AG04450 (cell line): ENCODE measurements at regions not wholly inside any gene's neighbourhood (a gene's known extent, or its start where the extent isn't known, plus 50 kb on each side); places are given as distances from the start of the nearest gene placed in this dataset.
A peak's percentile ranks its signal among the peaks of the same experiment; 100 is the strongest.

Source experiments
- CTCF ChIA-PET: fragments of 300-600, 350-600 bp; formaldehyde crosslinking; extraction: SDS; loops from one replicate; lab custom pipeline; 2022; ENCODE audit warnings: antibody characterized with exemption, inconsistent platforms; lab: Charles Lee
- POLR2A ChIA-PET: fragments of 350-600 bp; formaldehyde crosslinking; extraction: SDS; loops from one replicate; lab custom pipeline; 2021; ENCODE audit warnings: antibody characterized with exemption, inconsistent platforms; lab: Yijun Ruan, JAX
- DNase-seq: peaks from one replicate; pipeline ENCODE4 v3.0.0-alpha.2; 2011; ENCODE audit warnings: low read depth, low spot score
- H3K27ac ChIP-seq: one replicate; pipeline ENCODE4 v1.5.1; 2012; ENCODE audit warnings: low read depth, low read length, control low read depth
- H3K27me3 ChIP-seq: one replicate; pipeline ENCODE4 v1.6.0; 2012; ENCODE audit warnings: low read length; ENCODE audit not compliant: control insufficient read depth, insufficient read depth
- H3K4me3 ChIP-seq: 2 replicates; pipeline ENCODE4 v1.5.1; 2011; ENCODE audit warnings: mild to moderate bottlenecking, low read depth, low read length, control low read depth
- H3K9me3 ChIP-seq: 2 replicates; pipeline ENCODE4 v1.5.1; 2012; ENCODE audit warnings: low read length; ENCODE audit not compliant: control insufficient read depth, insufficient read depth
- TF ChIP-seq, protein P1 (sequence below): IDR thresholded peaks from 2 replicates; pipeline ENCODE4 v1.5.1; 2011; ENCODE audit warnings: low read depth, low read length, control low read depth, inconsistent platforms

GRCh38 chr10:65346466-65346865 lies 1579.4 kb upstream of the LRRTM3 start:
- Histone ChIP-seq H3K27me3 (no peaks in the 10 kb centered on the region), H3K27ac (no peak overlapping the region), H3K9me3 (no peaks in the 10 kb centered on the region), H3K4me3 (no peak overlapping the region)
- DNase-seq = no peak
- TF ChIP-seq, protein P1, sequence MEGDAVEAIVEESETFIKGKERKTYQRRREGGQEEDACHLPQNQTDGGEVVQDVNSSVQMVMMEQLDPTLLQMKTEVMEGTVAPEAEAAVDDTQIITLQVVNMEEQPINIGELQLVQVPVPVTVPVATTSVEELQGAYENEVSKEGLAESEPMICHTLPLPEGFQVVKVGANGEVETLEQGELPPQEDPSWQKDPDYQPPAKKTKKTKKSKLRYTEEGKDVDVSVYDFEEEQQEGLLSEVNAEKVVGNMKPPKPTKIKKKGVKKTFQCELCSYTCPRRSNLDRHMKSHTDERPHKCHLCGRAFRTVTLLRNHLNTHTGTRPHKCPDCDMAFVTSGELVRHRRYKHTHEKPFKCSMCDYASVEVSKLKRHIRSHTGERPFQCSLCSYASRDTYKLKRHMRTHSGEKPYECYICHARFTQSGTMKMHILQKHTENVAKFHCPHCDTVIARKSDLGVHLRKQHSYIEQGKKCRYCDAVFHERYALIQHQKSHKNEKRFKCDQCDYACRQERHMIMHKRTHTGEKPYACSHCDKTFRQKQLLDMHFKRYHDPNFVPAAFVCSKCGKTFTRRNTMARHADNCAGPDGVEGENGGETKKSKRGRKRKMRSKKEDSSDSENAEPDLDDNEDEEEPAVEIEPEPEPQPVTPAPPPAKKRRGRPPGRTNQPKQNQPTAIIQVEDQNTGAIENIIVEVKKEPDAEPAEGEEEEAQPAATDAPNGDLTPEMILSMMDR = no peak
- ChIA-PET POLR2A (no interaction called here), CTCF (interaction anchor here (0.6 to 0.7 kb wide), 3 partner anchors 54 to 664 kb away, joined by 6 to 8 read pairs (median 6); no protein-coding TSS in a partner anchor)

GRCh38 chr10:65348637-65349036 lies 1577.2 kb upstream of the LRRTM3 start:
- no peak overlapping the region for H3K27ac ChIP-seq
- TF ChIP-seq, protein P1 = no peak
- ChIA-PET POLR2A (no interaction called here), CTCF (no interaction called here)
- H3K9me3 ChIP-seq = no peaks in the 10 kb centered on the region
- no peaks in the 10 kb centered on the region for H3K27me3 ChIP-seq
- no peak for DNase-seq
- no peak overlapping the region for H3K4me3 ChIP-seq

DNA sequence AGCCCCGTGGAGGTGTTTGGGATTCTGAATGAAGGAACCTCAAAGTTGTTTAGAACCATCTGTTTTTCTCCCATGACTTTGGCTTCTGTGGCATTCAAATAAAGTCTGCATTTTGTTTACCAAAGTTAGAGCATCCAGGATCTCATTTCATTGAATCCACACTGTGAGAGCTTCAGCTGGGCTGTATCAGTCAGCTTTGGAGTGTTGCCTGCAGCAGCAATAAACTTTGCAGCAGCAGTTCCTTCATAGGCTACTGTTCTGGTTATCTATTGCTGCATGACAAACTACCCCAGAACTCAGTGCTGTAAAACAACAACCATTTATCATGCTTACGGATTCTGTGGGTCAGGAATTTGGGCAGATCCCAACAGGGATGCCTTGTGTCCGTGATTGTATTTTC lies 1575.2 kb upstream of the LRRTM3 start:
- H3K27me3 ChIP-seq = no peaks in the 10 kb centered on the region
- POLR2A ChIA-PET = no interaction called here

GRCh38 chr10:65355141-65355680 lies 1570.6 kb upstream of the LRRTM3 start:
- CTCF ChIA-PET = no interaction called here
- POLR2A ChIA-PET = no interaction called here
- no peak overlapping the region for H3K4me3 ChIP-seq
- TF ChIP-seq, protein P1 = no peak
- DNase-seq = no peak
- H3K27me3 ChIP-seq = no peaks in the 10 kb centered on the region
- H3K27ac ChIP-seq = no peak overlapping the region
- H3K9me3 ChIP-seq = no peaks in the 10 kb centered on the region; the same call in none of the 2 replicates

More for the DNA sequence above, 1575.2 kb upstream of the LRRTM3 start:
- no peak for DNase-seq
- TF ChIP-seq, protein P1 = no peak
- Histone ChIP-seq H3K4me3 (no peak overlapping the region), H3K9me3 (no peaks in the 10 kb centered on the region), H3K27ac (no peak overlapping the region)
- CTCF ChIA-PET = no interaction called here

DNA sequence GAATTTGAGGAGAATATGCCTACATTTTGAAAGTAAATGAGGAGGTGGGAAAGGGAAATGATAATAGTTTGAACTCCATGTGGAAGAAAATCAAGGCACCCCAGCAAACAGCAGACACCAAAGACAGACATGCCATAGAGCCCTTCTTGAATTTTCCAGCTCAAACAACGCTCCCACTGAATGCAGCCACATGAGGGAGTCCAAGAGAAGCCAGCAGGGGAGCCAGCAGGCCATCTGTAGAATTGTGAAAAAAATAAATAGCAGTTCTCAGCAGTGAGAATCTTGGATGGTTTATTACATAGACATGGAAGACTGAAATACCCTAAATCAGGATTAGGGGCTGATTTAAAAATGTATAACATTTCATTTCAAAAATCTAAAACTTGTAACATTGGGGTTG lies 1567.3 kb upstream of the LRRTM3 start:
- ChIA-PET CTCF (no interaction called here), POLR2A (no interaction called here)
- no peak overlapping the region for H3K4me3 ChIP-seq

More for the DNA sequence above, 1567.3 kb upstream of the LRRTM3 start:
- no peak overlapping the region for H3K27ac ChIP-seq
- H3K9me3 ChIP-seq = no peaks in the 10 kb centered on the region; the same call in none of the 2 replicates
- H3K27me3 ChIP-seq = no peaks in the 10 kb centered on the region
- DNase-seq = no peak
- TF ChIP-seq, protein P1 = peak; percentile 44
